ENCODE measurements at regions not wholly inside any gene's neighbourhood (a gene's known extent, or its start where the extent isn't known, plus 50 kb on each side); places are given as distances from the start of the nearest gene placed in this dataset.
"Not testable (repeated sequence)": the region's sequence is repeated elsewhere in the genome, so short reads cannot be mapped to it uniquely, and the experiment has no call there.

DNA sequence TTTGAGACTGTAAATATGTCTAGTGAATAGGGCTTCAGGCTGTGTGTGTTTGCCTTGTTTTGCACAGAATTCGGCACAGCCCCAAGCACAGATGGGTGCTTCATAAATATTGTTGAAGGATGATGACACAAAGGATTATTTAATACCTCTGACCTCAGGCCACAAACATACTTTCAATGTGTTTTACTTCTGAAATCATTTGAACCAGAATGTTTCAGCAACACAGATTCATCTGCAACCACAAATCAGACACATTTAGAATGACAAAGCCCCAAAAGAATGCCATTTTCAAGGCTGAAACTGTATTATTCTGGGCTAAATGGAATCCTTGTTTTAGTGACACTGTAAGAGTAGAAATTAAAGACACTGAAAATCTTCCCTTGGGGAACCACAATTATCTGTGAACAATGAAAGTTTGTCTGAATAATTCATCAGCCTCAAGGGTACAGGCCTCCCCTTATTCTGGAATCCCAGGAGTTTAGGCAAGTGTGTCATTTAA is 93.7 kb downstream of the FOXD4L6 start:
- not testable (repeated sequence) for ATAC-seq (replicated peaks); H3K4me3 Mint-ChIP-seq; H3K4me1 Mint-ChIP-seq; H3K27ac Mint-ChIP-seq; H3K9me3 Mint-ChIP-seq; DNase-seq; H3K27me3 Mint-ChIP-seq
- peaks cover 5 to 11% of the 10 kb centered on the region in 2 donors for H3K36me3 Mint-ChIP-seq

- not testable (repeated sequence) for ATAC-seq (replicated peaks); H3K36me3 Mint-ChIP-seq; H3K27me3 Mint-ChIP-seq; DNase-seq; H3K4me3 Mint-ChIP-seq; H3K9me3 Mint-ChIP-seq; H3K27ac Mint-ChIP-seq; H3K4me1 Mint-ChIP-seq
Observed at GRCh38 chr9:41033877-41034276, 94.6 kb downstream of the FOXD4L6 start.

- H3K9me3 Mint-ChIP-seq; H3K27me3 Mint-ChIP-seq; H3K4me1 Mint-ChIP-seq; H3K36me3 Mint-ChIP-seq; DNase-seq; H3K27ac Mint-ChIP-seq; H3K4me3 Mint-ChIP-seq; ATAC-seq (replicated peaks): not testable (repeated sequence)
Observed at GRCh38 chr9:41033360-41033759, 95.1 kb downstream of the FOXD4L6 start.

DNA sequence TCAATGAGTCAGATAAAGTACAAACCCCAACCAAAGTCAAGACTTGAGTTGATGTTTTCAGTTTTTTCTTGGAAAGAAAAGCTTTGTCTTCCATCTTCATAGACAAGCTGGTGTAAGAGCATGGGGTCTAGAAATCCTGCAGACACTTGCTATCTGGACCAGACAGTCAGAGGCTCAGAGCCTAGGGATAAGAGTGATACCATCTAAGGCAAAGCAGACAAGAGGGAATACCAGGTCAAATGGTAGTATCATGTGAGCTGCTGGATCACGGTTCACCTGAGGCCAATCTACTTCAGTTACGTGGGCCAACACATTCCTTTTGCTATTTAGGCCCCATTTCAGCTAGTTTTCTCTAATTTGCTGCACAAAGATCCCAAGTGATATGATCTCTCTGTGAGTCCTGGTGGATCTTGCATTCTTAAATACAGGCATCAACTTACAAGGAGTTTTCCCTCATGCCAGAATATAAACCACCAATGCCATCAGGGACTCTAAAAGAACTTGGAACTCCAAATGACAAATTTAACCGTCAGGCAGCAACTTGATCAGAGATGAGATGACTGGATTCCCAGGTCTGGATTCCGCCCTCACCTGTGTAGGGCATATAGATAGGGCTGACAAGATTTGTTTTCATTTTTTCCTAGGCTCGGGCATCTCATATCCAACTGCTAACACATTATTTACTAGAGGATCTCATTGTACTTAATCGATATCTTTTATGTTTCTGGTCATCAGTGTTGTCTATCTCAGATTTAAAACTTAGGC is 101.4 kb downstream of the FOXD4L6 start:
- not testable (repeated sequence) for H3K9me3 Mint-ChIP-seq; H3K27me3 Mint-ChIP-seq; H3K27ac Mint-ChIP-seq; ATAC-seq (replicated peaks); H3K4me3 Mint-ChIP-seq; H3K4me1 Mint-ChIP-seq; DNase-seq
- peaks cover 21 to 39% of the 10 kb centered on the region in 2 donors for H3K36me3 Mint-ChIP-seq

GRCh38 chr9:41022365-41022764 is 106.1 kb downstream of the FOXD4L6 start:
- not testable (repeated sequence) for H3K4me3 Mint-ChIP-seq; DNase-seq; H3K27ac Mint-ChIP-seq; H3K4me1 Mint-ChIP-seq; ATAC-seq (replicated peaks); H3K9me3 Mint-ChIP-seq; H3K27me3 Mint-ChIP-seq
- peaks cover 30 to 48% of the 10 kb centered on the region in 2 donors for H3K36me3 Mint-ChIP-seq

DNA sequence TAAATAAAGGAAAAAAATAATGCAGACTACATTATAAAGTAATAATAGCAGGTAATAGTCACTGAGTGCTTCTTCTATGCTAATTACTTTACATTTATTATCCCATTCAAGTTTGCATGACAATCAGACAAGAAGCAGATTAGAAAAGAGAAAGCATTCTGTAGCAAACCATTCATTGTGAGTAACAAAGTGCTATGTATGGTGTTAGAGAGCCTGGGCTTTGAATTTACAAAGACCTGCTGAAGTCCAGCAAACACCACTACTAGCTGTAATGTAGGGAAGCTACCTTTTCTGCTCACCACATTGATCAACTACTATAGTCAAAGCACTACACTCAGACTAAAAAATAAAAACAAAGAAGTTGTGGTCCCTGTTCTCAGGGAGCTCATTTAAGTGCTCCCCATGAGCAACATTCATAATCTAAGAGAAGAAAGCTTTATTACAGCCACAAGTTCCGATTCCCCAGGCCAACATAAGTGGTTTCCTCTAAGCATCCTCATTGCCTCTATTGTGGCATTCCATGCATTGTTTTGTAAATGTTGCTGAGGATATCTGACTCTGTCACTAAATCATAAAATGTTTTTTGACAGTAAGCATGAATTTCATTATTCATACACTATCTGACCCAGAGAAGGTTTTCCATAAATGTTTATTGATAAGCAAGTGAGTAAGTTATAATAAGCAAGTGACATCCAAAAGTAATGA is 108.5 kb downstream of the FOXD4L6 start:
- H3K4me1 Mint-ChIP-seq; DNase-seq; ATAC-seq (replicated peaks); H3K27me3 Mint-ChIP-seq; H3K27ac Mint-ChIP-seq; H3K4me3 Mint-ChIP-seq; H3K9me3 Mint-ChIP-seq: not testable (repeated sequence)
- H3K36me3 Mint-ChIP-seq: peaks cover 27 to 45% of the 10 kb centered on the region in 2 donors

DNA sequence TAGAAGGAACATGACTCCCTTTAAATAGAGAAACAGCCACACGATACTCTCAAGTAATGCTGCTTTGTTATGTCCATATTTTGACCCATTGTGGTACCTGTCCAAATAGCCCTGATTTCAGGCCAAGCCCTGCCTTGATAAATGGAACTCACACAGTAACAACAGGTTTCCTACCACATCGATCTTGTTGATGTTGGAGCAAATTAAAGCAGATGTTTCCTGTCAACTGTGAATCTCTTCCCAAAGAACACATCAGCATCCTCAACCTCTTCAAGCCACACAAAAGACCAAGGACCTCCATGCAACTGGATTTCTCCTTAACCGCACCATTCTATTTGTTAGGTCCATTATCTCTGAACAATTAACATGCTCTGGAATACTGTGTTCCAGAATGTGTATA is 109.5 kb downstream of the FOXD4L6 start:
- H3K27me3 Mint-ChIP-seq; H3K27ac Mint-ChIP-seq; DNase-seq; ATAC-seq (replicated peaks); H3K9me3 Mint-ChIP-seq; H3K4me1 Mint-ChIP-seq; H3K4me3 Mint-ChIP-seq: not testable (repeated sequence)
- peaks cover 28 to 49% of the 10 kb centered on the region in 2 donors for H3K36me3 Mint-ChIP-seq

DNA sequence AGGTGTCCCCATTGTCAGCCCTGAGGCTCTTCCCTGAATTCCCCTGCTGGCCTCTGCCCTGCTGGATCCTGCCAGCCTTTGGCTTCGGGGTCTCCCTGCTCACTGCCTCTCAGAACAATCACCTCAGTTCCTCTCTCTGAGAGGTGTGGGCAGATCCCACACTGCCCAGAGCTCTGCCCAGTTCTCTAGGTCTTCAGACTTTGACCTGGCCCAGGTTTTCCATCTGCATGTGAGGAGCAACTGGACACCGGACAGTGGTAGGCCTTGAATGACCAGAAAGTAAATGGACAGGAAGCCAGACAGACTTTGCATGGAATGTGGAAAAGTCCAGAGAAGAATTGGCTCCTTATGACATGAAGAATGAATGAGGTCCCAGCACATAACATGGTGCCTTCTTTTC is 111.8 kb downstream of the FOXD4L6 start:
- ATAC-seq (replicated peaks); DNase-seq; H3K27ac Mint-ChIP-seq; H3K4me1 Mint-ChIP-seq; H3K27me3 Mint-ChIP-seq; H3K4me3 Mint-ChIP-seq; H3K9me3 Mint-ChIP-seq: not testable (repeated sequence)
- H3K36me3 Mint-ChIP-seq: peaks cover 22 to 39% of the 10 kb centered on the region in 2 donors

DNA sequence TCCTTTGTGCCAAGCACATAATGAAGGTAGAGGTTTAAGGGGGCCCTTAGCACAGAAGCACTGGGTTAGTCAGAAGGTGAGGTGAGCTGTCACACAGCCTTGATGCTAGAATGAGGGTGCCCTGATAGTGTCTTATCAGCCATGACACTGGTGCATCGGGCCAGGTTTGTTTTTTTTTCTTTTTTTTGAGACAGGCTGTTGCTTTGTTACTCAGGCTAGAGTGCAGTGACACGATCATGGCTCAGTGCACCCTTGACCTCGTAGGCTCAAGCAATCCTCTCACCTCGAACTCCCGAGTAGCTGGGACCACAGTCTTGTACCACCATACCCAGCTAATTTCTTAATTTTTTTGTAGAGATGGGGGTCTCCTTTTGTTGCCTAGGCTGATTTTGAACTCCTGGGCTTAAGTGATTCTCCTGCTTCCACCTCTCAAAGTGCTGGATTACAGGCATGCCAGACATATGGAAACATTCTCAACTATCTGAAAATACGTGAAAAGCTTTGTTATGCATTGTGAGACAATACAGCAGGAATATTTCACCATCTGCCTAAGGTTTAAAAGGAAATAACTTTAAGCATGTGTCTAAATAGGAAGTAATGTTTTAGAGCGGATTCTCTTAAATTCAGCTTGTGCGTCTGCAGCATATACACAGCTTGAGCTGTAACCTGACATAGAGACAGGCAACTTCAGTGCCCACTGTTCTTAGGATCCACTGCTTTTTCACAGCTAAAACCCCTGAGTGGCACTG is 128.4 kb downstream of the FOXD4L6 start:
- H3K27me3 Mint-ChIP-seq; DNase-seq; H3K4me3 Mint-ChIP-seq; ATAC-seq (replicated peaks); H3K9me3 Mint-ChIP-seq: not testable (repeated sequence)
- Mint-ChIP-seq H3K27ac (peak overlapping the region; percentile 25), H3K36me3 (peaks cover 22 to 39% of the 10 kb centered on the region in 2 donors), H3K4me1 (peaks cover 16 to 35% of the 10 kb centered on the region in 2 donors)

- H3K9me3 Mint-ChIP-seq; ATAC-seq (replicated peaks); H3K4me3 Mint-ChIP-seq; H3K27ac Mint-ChIP-seq; H3K27me3 Mint-ChIP-seq; DNase-seq: not testable (repeated sequence)
- Mint-ChIP-seq H3K4me1 (peaks cover 22 to 40% of the 10 kb centered on the region in 2 donors), H3K36me3 (peaks cover 14 to 31% of the 10 kb centered on the region in 2 donors)
Observed at GRCh38 chr9:40995490-40995889, 133.0 kb downstream of the FOXD4L6 start.

DNA sequence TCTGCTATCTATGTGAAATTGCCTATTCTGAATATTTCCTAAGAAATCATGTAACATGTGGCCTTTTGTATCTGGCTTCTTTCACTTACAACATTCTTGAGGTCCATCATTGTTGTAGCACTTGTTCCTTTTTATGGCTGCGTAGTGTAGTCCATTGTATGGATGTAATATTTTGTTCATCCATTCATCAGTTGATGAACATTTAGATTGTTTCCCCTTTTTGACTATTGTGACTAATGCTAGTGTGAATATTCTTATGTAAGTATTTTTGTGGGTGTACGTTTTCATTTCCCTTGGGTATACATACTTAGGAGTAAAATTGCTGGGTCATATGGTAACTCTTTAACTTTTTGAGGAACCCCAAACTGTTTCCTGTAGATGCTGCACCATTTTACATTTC is 134.6 kb downstream of the FOXD4L6 start:
- H3K27ac Mint-ChIP-seq: peak overlapping the region; percentile 78
- H3K4me3 Mint-ChIP-seq; H3K9me3 Mint-ChIP-seq; H3K27me3 Mint-ChIP-seq; DNase-seq; ATAC-seq (replicated peaks): not testable (repeated sequence)
- peaks cover 12 to 25% of the 10 kb centered on the region in 2 donors for H3K36me3 Mint-ChIP-seq
- H3K4me1 Mint-ChIP-seq: peaks cover 18 to 29% of the 10 kb centered on the region in 2 donors

DNA sequence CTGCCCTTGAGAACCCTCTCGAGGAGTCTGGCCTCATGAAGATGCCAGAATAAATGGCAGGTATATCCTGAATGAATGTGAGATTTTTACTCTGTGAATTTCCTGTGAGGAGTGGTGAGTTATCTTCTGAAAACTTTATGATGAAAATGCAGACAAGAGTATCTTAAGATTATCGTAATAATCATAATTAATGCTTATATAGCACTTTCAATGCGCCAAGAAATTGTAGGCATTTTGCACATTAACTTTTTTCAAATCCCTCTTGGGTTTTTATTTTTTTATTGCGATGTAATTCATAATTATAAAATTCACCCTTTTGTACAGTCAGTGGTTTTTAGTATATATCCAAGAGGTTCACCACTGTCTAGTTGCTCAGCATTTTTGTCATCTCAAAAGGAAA is 135.1 kb downstream of the FOXD4L6 start:
- ATAC-seq (replicated peaks); H3K9me3 Mint-ChIP-seq; H3K27me3 Mint-ChIP-seq; H3K4me3 Mint-ChIP-seq; DNase-seq: not testable (repeated sequence)
- H3K4me1 Mint-ChIP-seq: peaks cover 18 to 29% of the 10 kb centered on the region in 2 donors
- H3K36me3 Mint-ChIP-seq: peaks cover 17 to 27% of the 10 kb centered on the region in 2 donors
- peak overlapping the region; percentile 69 for H3K27ac Mint-ChIP-seq

DNA sequence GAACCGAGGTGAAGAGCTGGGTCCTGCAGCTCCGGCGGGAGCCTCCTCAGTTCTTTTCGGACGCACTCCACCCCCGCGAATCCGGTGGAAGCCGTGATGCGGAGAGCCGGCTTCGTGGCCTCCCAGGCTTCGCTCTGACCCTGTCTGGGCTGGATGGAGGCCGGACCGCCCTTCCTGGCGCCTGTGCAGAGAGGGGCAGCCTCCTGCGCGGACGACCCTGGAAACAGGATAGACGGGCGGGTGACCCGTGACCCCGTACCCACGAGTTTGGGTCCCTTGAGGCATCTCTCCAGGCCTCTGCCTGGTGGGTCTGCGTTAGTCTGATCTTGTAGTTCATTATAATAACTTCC is 136.0 kb downstream of the FOXD4L6 start:
- not testable (repeated sequence) for DNase-seq, H3K4me3 Mint-ChIP-seq, H3K27me3 Mint-ChIP-seq, H3K27ac Mint-ChIP-seq
- Mint-ChIP-seq H3K36me3 (peaks cover 21 to 32% of the 10 kb centered on the region in 2 donors), H3K9me3 (peaks cover 9 to 11% of the 10 kb centered on the region in 2 donors), H3K4me1 (peaks cover 23 to 30% of the 10 kb centered on the region in 2 donors)
- ATAC-seq (replicated peaks): peak; percentile 38 to 47

GRCh38 chr9:40991741-40992471 is 136.6 kb downstream of the FOXD4L6 start:
- ATAC-seq (replicated peaks) (peak; percentile 98 to 99), DNase-seq (peak; percentile 99)
- Mint-ChIP-seq H3K36me3 (peaks cover 17 to 27% of the 10 kb centered on the region in 2 donors), H3K4me1 (peaks cover 19 to 25% of the 10 kb centered on the region in 2 donors)
- H3K27ac Mint-ChIP-seq, H3K9me3 Mint-ChIP-seq, H3K4me3 Mint-ChIP-seq, H3K27me3 Mint-ChIP-seq: not testable (repeated sequence)

Measured in stimulated activated naive B cell treated with anti-CD40 and anti-IgM and Interleukin-4, amounts not matched to agents 10 μg/mL and 1 μg/mL and 100 μg/mL, for 72 hours (primary cell).